ENCODE measurements at regions not wholly inside any gene's neighbourhood (a gene's known extent, or its start where the extent isn't known, plus 50 kb on each side); places are given as distances from the start of the nearest gene placed in this dataset.
"Not testable (repeated sequence)": the region's sequence is repeated elsewhere in the genome, so short reads cannot be mapped to it uniquely, and the experiment has no call there.

GRCh38 chr15:87547470-87548181, 708.9 kb downstream of the NTRK3 start:
- no peak for DNase-seq (ENCODE audit: low read depth)
- H3K4me3 ChIP-seq (ENCODE audit: low read length): no peak overlapping the region
- no peak for TF ChIP-seq CTCF (IDR thresholded peaks at IDR 0.05; ENCODE audit: insufficient read depth, low read depth, low read length, missing control alignments)

- no peak for DNase-seq (ENCODE audit: low read depth)
- H3K4me3 ChIP-seq (ENCODE audit: low read length): no peak overlapping the region
- TF ChIP-seq CTCF (IDR thresholded peaks at IDR 0.05; ENCODE audit: insufficient read depth, low read depth, low read length, missing control alignments): no peak
Observed at GRCh38 chr15:87538327-87538834, 718.2 kb downstream of the NTRK3 start.

GRCh38 chr15:87537295-87537694, 719.2 kb downstream of the NTRK3 start:
- DNase-seq (ENCODE audit: low read depth): no peak
- no peak for TF ChIP-seq CTCF (IDR thresholded peaks at IDR 0.05; ENCODE audit: insufficient read depth, low read depth, low read length, missing control alignments)
- no peak overlapping the region for H3K4me3 ChIP-seq (ENCODE audit: low read length)

GRCh38 chr15:87533637-87534036, 722.9 kb downstream of the NTRK3 start:
- H3K4me3 ChIP-seq (ENCODE audit: low read length); DNase-seq (ENCODE audit: low read depth): not testable (repeated sequence)

GRCh38 chr15:87528873-87529272, 727.7 kb downstream of the NTRK3 start:
- no peak for TF ChIP-seq CTCF (IDR thresholded peaks at IDR 0.05; ENCODE audit: insufficient read depth, low read depth, low read length, missing control alignments)
- H3K4me3 ChIP-seq (ENCODE audit: low read length): no peak overlapping the region
- DNase-seq (ENCODE audit: low read depth): peak; percentile 33

GRCh38 chr15:87527875-87528274, 728.7 kb downstream of the NTRK3 start:
- no peak for TF ChIP-seq CTCF (IDR thresholded peaks at IDR 0.05; ENCODE audit: insufficient read depth, low read depth, low read length, missing control alignments)
- no peak for DNase-seq (ENCODE audit: low read depth)

GRCh38 chr15:87527416-87527815, 729.1 kb downstream of the NTRK3 start:
- DNase-seq (ENCODE audit: low read depth): peak; percentile 81
- no peak for TF ChIP-seq CTCF (IDR thresholded peaks at IDR 0.05; ENCODE audit: insufficient read depth, low read depth, low read length, missing control alignments)
- H3K4me3 ChIP-seq (ENCODE audit: low read length): no peak overlapping the region

More at GRCh38 chr15:87527875-87528274, 728.7 kb downstream of the NTRK3 start:
- H3K4me3 ChIP-seq (ENCODE audit: low read length): no peak overlapping the region

Data from epithelial cell of esophagus (primary cell).